ENCODE measurements at regions not wholly inside any gene's neighbourhood (a gene's known extent, or its start where the extent isn't known, plus 50 kb on each side); places are given as distances from the start of the nearest gene placed in this dataset.

- Histone ChIP-seq H3K79me2 (ENCODE audit: low read depth) (no peaks in the 10 kb centered on the region), H3K9me3 (ENCODE audit: insufficient read depth, low read depth) (no peaks in the 10 kb centered on the region), H3K4me3 (no peak overlapping the region), H3K27ac (no peak overlapping the region), H3F3A (ENCODE audit: insufficient read depth, low read depth) (no peaks in the 10 kb centered on the region), H3K4me2 (no peak overlapping the region), H3K9me2 (ENCODE audit: insufficient read depth) (0 out of 2 replicates have a peak, but pooled peaks cover 5% of the 10 kb centered on the region), H4K20me1 (ENCODE audit: insufficient read depth) (no peaks in the 10 kb centered on the region), H3K27me3 (ENCODE audit: insufficient read depth, low read depth) (no peaks in the 10 kb centered on the region; the same call in 1 of the 2 replicates), H3K4me1 (replicated peaks; ENCODE audit: insufficient read depth) (no peaks in the 10 kb centered on the region), H3K36me3 (ENCODE audit: low read depth) (no peaks in the 10 kb centered on the region), H2AFZ (no peak overlapping the region)
- no peak for TF ChIP-seq CTCF (conservative IDR thresholded peaks at IDR 0.05)
- no peak for TF ChIP-seq EZH2 (IDR thresholded peaks at IDR 0.05; ENCODE audit: low read depth)
- intact Hi-C loops (cut with micrococcal nuclease; ENCODE audit: unreplicated experiment) = no loop called here
- ChIA-PET CTCF (no interaction called here), POLR2A (ENCODE audit: unreplicated experiment) (no interaction called here)
- no peak for DNase-seq
- no TSS peak for BruUV-seq (replicated peaks)
These were observed 70.3 kb upstream of the CA10 start for GRCh38 chr17:52228823-52229222.

- Histone ChIP-seq H4K20me1 (ENCODE audit: insufficient read depth) (no peaks in the 10 kb centered on the region), H3K27ac (no peak overlapping the region)
- POLR2A ChIA-PET (ENCODE audit: unreplicated experiment) = no interaction called here
These were observed 69.4 kb upstream of the CA10 start for GRCh38 chr17:52227926-52228325.

GRCh38 chr17:52213451-52213850, 54.9 kb upstream of the CA10 start:
- no peak for TF ChIP-seq CTCF (conservative IDR thresholded peaks at IDR 0.05)
- TF ChIP-seq EZH2 (IDR thresholded peaks at IDR 0.05; ENCODE audit: low read depth) = no peak
- ChIA-PET POLR2A (ENCODE audit: unreplicated experiment) (no interaction called here), CTCF (no interaction called here)
- H3F3A ChIP-seq (ENCODE audit: insufficient read depth, low read depth) = no peaks in the 10 kb centered on the region
- no peaks in the 10 kb centered on the region for H3K79me2 ChIP-seq (ENCODE audit: low read depth)
- no peak overlapping the region for H2AFZ ChIP-seq
- H3K4me2 ChIP-seq = no peak overlapping the region
- intact Hi-C loops (cut with micrococcal nuclease; ENCODE audit: unreplicated experiment) = no loop called here
- H3K4me1 ChIP-seq (replicated peaks; ENCODE audit: insufficient read depth) = no peaks in the 10 kb centered on the region
- H3K27me3 ChIP-seq (ENCODE audit: insufficient read depth, low read depth) = peaks cover 5% of the 10 kb centered on the region; the same call in 1 of the 2 replicates
- no peak overlapping the region for H3K4me3 ChIP-seq
- DNase-seq = no peak
- no peaks in the 10 kb centered on the region for H3K36me3 ChIP-seq (ENCODE audit: low read depth)
- H3K27ac ChIP-seq = no peak overlapping the region
- no peaks in the 10 kb centered on the region for H4K20me1 ChIP-seq (ENCODE audit: insufficient read depth)
- no peaks in the 10 kb centered on the region for H3K9me3 ChIP-seq (ENCODE audit: insufficient read depth, low read depth)
- no TSS peak for BruUV-seq (replicated peaks)
- no peaks in the 10 kb centered on the region for H3K9me2 ChIP-seq (ENCODE audit: insufficient read depth)

More at GRCh38 chr17:52227926-52228325, 69.4 kb upstream of the CA10 start:
- Histone ChIP-seq H3K27me3 (ENCODE audit: insufficient read depth, low read depth) (no peaks in the 10 kb centered on the region; the same call in 1 of the 2 replicates), H2AFZ (no peak overlapping the region), H3K9me3 (ENCODE audit: insufficient read depth, low read depth) (no peaks in the 10 kb centered on the region), H3F3A (ENCODE audit: insufficient read depth, low read depth) (no peaks in the 10 kb centered on the region), H3K4me3 (no peak overlapping the region), H3K79me2 (ENCODE audit: low read depth) (no peaks in the 10 kb centered on the region), H3K9me2 (ENCODE audit: insufficient read depth) (no peaks in the 10 kb centered on the region), H3K4me2 (no peak overlapping the region), H3K4me1 (replicated peaks; ENCODE audit: insufficient read depth) (no peaks in the 10 kb centered on the region), H3K36me3 (ENCODE audit: low read depth) (no peaks in the 10 kb centered on the region)
- CTCF ChIA-PET = no interaction called here
- intact Hi-C loops (cut with micrococcal nuclease; ENCODE audit: unreplicated experiment) = no loop called here
- TF ChIP-seq CTCF (conservative IDR thresholded peaks at IDR 0.05) (no peak), EZH2 (IDR thresholded peaks at IDR 0.05; ENCODE audit: low read depth) (no peak)
- no TSS peak for BruUV-seq (replicated peaks)
- DNase-seq = no peak
